Mucosa of gallbladder (tissue), 1 donor: ENCODE measurements at regions not wholly inside any gene's neighbourhood (a gene's known extent, or its start where the extent isn't known, plus 50 kb on each side); places are given as distances from the start of the nearest gene placed in this dataset.

ENCODE experiments used
- DNase-seq: peaks from one replicate; pipeline ENCODE4 v3.0.0-alpha.2; 2020; ENCODE audit warnings: low spot score
- donor health status: DM: no; HTN: no; CAD: no.

- no peak for DNase-seq
Measured at GRCh38 chr6:164455835-164456234, 853.6 kb downstream of the C6orf118 start.

DNA sequence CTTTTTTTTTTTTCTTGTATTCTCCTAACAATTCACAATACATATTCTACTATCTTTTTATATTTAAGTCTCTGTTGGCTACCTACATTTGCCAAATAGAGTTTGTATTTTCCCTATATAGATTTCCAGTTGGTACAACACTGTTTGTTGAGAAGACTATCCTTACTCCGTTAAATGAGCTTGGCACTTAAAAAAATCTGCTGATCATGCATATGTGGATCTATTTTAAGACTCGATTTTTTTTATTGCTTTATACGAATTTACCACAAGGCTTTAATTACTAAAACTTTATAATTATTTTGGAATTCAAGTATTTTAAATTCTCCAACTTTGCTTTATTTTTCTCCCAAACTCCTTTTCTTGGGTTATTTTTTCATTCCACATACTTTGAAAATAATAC, 855.6 kb downstream of the C6orf118 start:
- no peak for DNase-seq

DNA sequence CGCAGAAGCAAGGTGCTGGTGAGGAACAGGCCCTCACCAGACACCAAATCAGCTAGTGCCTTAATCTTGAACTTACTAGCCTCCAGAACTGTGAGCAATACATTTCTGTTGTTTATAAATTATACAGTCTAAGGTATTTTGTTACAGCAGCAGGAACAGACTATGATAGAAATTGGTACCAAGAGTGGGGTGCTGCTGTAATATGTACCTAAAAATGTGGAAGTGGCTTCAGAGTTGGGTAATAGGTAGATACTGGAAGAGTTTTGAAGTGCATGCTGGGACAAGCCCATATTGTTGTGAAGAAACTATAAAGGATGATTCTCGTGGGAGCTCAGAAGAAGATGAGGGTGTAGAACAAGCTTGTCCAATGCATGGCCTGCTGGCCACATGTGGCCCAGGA, 866.8 kb downstream of the C6orf118 start:
- no peak for DNase-seq

DNA sequence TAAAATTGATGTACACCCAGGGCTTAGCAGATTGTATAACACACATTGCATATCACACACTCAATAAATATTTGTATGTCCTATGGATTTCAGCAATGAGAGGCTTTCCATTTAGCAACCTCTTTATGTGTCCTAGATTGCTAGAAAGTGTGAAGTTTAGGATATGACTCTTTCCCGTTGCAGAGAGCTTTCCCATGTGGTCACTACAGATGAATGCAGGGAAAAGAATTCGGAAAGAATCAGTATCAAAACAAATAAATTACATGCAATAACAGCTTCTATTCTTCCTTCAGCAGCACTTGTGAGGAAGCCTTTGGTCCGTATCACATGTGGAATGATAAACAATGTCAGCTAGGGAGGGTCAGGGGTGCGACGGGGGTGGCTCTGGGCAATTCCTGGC, 870.1 kb downstream of the C6orf118 start:
- DNase-seq = no peak

DNA sequence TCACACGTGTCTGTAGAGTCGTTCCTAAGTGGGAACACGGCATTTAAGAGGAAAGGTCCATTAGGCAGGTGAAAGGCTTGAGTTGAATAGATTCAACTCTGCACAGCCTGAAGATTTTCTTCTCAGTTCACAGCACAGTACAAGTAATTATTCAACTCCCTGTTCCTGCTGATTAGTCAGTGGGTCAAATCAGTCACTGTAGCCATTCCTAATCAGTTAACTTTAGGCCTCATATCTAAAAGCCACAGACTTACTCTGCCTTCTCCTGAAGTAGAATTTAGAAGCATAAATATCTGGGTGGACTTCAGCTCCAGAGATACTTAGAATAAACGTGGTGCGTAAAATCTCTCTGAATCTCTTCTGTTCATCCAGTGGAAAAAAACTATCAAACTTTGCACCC, 872.4 kb downstream of the C6orf118 start:
- no peak for DNase-seq

GRCh38 chr6:164427728-164428402, 881.5 kb downstream of the C6orf118 start:
- DNase-seq = no peak

- DNase-seq = no peak
Measured at GRCh38 chr6:164424489-164424888, 884.9 kb downstream of the C6orf118 start.

GRCh38 chr6:164419099-164419498, 890.3 kb downstream of the C6orf118 start:
- no peak for DNase-seq

GRCh38 chr6:164418262-164418588, 891.2 kb downstream of the C6orf118 start:
- DNase-seq = no peak

DNA sequence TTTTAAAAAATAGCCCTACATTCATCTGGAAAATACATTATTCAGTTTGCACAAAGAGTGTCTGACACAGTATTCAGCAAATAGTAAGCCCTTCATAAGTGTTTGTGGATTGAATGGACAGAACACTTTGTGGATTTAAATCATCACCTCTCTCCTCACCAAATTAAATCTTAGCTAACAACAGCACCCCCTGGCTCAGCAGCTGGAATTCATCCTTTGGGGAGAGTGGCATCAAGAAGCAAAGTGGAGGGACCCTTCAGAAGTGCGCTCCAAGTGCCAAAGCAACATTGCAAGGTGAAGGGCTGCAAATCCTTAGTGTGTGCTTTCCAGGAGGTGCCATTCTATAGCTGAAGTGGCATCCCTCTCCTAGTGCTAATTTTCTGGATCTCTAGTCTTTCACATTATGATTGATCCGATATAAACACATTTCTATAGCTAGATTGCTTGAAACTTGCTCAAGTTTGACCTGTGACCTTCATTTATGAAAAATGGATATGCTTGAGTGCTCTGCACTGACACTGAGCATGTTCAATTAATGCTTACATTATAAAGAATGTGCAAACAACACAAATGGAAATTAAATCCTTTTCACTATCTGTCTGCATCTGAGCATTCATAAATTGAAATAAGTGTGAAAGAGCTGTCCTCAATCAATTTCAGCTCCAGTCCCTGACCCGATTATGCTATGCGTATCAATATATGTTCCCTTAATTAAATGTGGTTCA, 891.7 kb downstream of the C6orf118 start:
- no peak for DNase-seq

GRCh38 chr6:164415832-164416563, 893.4 kb downstream of the C6orf118 start:
- DNase-seq = no peak

GRCh38 chr6:164414695-164415094, 894.7 kb downstream of the C6orf118 start:
- DNase-seq = no peak

DNA sequence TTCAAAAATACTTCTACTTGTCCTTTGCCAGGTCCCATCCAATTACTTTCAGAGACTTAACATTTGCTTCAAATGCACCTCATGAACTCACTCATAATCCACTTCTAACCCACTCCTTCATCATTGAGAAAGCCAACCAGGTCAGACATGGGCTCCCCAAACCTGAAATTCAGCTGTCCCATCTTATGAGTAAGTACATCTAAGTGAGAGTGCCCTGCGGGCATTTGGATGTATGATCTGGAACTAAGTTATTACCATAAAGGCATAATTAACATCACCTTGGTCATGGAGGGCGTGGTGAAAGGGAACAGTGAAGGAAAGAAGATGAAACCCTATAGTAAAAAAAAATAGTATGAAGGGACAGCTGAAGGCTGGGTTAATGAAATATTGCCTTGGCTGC, 896.8 kb downstream of the C6orf118 start:
- DNase-seq = no peak

DNA sequence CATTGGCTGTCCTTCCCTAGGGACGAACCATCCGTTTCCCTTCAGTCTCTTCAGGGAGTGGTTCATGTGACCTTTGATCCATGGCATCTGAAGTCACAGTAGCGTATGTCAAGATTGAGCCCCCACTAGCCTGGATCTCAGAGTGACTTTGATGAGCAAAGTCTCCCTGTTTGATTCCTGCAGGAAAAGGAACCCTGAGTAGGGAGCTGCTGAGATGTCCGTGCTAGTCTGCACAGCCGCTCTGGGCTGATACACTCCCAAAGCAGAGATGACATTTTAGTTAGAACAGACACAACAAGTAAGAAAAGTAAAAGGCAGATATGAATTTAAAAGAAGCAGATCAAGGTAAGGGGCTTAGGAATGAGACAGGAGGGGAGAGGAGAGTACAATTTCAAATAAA, 899.4 kb downstream of the C6orf118 start:
- no peak for DNase-seq

GRCh38 chr6:164409309-164410009, 899.9 kb downstream of the C6orf118 start:
- DNase-seq = no peak

GRCh38 chr6:164408868-164409267, 900.5 kb downstream of the C6orf118 start:
- no peak for DNase-seq

GRCh38 chr6:164404812-164405488, 904.5 kb downstream of the C6orf118 start:
- no peak for DNase-seq

- DNase-seq = no peak
Measured at GRCh38 chr6:164401871-164402270, 907.5 kb downstream of the C6orf118 start.

DNA sequence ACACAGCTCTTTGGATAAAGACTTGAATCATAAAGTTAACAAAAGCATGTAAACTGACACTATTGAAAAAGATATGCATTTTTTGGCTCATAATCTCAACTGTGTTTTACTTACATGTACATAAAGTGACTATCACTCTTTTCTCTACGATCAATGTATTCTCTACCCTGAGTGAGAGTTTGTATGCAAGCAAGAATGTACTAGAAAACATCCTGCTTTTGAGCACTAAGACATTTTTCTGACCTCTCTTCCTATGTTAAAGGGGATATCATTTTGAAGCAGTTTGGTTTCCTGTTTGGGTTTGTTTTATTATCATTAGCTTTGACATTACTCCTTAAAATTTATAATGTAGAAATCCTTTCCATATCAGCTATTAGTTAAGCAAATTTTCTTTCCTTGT, 910.8 kb downstream of the C6orf118 start:
- no peak for DNase-seq

DNA sequence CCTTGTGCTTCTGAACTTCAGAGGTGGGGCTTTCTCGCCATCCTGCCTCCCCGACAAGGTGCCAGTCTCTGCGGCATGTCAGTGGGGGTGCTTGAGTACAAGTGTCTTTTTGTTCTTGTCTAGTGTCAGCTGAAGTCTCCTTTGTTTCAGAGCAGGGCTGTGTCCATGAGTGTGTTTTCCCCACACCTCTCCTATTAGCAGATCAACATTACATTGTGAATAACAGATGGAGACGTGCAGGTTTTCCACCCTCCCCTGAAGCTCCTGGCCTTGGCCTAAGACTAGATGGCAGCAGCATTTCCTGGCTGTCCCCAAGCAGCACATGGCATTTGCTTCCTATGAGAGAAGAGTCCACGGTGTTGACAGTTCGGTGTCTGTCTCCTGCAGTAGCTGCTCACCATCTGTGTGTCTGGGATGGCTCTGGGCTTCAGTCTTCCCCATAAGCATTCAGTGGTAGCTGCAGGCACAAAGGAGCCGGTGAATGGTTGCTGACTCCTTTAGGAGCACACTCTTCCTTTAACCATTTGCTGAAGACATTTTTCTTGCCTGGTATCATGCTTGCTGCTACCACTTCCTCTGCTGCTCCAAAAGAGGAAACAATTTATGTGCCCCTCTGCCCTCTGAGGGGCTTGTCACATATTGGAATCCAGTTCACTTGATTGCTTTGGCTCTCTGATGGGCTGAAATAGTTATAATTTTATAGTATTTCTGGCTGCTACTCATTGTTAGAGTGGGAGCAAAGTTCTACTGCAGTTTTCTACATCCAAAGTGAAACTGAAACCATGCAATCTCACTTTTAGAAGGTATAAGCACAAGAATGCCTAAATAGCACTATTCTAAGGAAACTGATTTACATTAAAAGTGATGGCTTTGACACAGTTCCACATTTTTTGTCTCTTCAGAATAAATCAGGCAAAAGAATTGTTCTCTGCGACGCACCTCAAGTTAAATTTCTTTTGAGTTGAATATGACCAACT, 913.0 kb downstream of the C6orf118 start:
- DNase-seq = no peak

GRCh38 chr6:164379795-164380194, 929.6 kb downstream of the C6orf118 start:
- DNase-seq = no peak
